Right ventricle myocardium inferior (tissue), 1 donor: ENCODE measurements at regions not wholly inside any gene's neighbourhood (a gene's known extent, or its start where the extent isn't known, plus 50 kb on each side); places are given as distances from the start of the nearest gene placed in this dataset.

Experiments used
- ATAC-seq: fragments of 200-7000 bp; cut with Tn5 transposase; one replicate; pipeline ENCODE4 v1.9.1; 2020; ENCODE audit warnings: mild to moderate bottlenecking, moderate library complexity
- DNase-seq: peaks from one replicate; pipeline ENCODE4 v3.0.0; 2021; ENCODE audit errors: missing footprints
- intact Hi-C: fragments of 100-400 bp; cut with DNase I; formaldehyde crosslinking; loops from one replicate; pipeline ENCODE4 v1.11.0; 2022
- donor health status: DM: no; HTN: yes; CAD: no; lungs with severe emphysema.

GRCh38 chr10:33419311-33419710 lies 84.8 kb upstream of the NRP1 start:
- DNase-seq (no peak), ATAC-seq (no peak)
- intact Hi-C loops: no loop called here

- intact Hi-C loops: no loop called here
- ATAC-seq (no peak), DNase-seq (no peak)
Observed at GRCh38 chr10:33418301-33418700, 83.8 kb upstream of the NRP1 start.

GRCh38 chr10:33416691-33417090 lies 82.2 kb upstream of the NRP1 start:
- ATAC-seq (no peak), DNase-seq (no peak)
- intact Hi-C loops: no loop called here

- no peak for ATAC-seq
Observed at GRCh38 chr10:33416209-33416608, 81.7 kb upstream of the NRP1 start.

DNA sequence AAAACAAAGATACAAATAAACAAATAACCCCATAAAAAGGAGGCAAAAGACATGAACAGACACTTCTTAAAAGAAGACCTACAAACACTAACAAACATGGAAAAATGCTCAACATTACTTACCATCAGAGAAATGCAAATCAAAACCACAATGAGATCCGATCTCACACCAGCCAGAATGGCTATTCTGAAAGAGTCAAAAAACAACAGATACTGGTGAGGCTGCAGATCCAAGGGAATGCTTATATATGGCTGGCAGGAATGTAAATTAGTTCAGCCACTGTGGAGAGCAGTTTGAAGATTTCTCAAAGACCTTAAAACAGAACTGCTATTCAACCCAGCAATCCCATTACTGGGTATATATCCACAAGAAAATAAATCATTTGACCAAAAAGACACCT lies 80.4 kb upstream of the NRP1 start:
- intact Hi-C loops: no loop called here
- no peak for DNase-seq
- no peak for ATAC-seq

More at GRCh38 chr10:33416209-33416608, 81.7 kb upstream of the NRP1 start:
- intact Hi-C loops: no loop called here
- DNase-seq: no peak

- ATAC-seq: peak; percentile 67
- peak; percentile 68 for DNase-seq
- intact Hi-C loops: no loop called here
Observed at GRCh38 chr10:33412653-33413361, 78.3 kb upstream of the NRP1 start.

DNA sequence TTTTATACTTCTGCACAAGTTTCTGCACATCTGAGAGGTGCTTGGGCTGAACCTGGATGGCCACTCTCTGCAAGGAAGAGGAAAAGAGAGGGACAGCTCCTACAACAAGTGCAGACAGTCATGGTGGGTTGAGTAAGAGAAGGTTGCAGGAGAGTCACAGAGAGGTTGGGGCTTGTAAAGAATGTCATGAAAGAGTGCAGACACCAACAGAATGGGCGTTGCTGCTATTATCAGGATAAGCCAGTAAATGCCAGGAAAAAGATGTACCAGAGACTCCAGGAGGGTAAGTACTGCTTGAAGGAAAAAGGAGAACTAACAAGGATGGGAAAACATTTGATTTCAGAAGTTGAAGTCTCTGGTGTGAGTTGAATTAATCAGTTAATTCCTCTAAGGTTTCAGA lies 77.8 kb upstream of the NRP1 start:
- intact Hi-C loops: no loop called here
- ATAC-seq (no peak), DNase-seq (no peak)

DNA sequence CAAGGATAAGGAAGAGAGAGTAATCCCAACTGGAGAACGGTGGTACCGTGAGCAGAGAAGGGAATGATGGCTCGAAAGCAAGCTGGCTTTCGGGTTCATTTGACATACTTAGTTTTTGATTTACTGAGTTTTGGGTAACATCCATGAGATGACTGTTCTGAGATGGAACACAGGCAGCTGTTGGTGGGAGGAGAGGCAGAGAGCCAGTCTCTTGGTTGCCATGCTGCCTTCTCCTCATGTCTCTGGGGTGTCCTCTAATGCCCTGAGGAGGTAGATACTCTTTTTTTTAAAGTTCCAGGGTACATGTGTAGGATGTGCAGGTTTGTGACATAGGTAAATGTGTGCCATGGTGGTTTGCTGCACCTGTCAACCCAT lies 76.4 kb upstream of the NRP1 start:
- ATAC-seq (no peak), DNase-seq (no peak)
- intact Hi-C loops: no loop called here

GRCh38 chr10:33410096-33410859 lies 75.8 kb upstream of the NRP1 start:
- intact Hi-C loops: no loop called here
- no peak for DNase-seq
- ATAC-seq: no peak

DNA sequence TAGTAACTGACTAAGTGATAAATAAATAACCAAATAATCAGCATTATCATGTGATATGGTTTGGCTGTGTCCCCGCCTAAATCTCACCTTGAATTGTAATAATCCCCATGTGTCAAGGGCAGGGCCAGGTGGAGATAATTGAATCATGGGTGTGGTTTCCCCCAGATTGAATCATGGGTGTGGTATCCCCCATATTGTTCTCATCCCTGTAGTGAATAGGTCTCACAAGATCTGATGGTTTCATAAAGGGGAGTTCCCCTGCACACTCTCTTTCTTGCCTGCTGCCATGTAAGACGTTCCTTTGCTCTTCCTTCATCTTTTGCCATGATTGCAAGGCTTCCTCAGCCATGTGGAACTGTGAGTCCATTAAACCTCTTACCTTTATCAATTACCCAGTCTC lies 72.1 kb upstream of the NRP1 start:
- intact Hi-C loops: no loop called here

DNA sequence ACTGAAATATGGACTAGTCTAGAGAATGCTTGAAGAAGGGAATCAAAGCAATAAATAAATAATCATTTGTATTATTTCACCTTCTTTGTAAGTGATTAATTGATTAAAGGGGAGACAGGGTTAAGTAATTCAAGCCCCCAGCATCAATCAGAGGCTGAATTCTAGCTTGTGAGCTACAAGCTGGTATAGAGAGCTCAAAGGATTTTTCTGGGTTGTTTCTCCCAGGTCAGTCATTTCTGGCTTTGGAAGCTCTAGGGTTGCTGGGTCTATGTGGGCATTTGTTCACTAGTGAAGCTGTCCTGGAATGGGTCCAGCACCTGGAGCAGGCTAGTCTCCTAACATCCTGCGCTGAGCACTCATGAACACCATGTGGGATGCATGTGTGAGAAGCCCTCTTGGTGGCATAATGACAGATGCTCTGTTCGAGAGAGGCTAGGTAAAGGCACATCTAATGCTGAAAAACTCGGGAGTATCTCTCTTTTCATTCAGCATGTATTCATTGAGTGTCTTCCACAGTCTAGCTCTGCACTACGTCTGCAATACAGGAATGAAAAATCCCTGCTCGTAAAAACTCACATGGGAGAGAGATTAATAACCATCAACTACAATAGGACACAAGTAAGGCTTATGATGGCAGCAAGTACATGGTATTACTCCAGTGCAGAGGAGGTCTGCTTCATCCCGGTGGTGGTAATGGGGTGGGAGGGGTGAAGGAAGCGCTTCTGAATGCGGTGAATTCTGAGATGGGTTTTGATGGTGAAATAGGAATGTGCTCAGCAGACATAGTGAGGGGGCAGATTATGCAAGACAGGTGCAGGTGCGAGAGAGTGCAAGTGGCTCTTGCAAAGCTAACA lies 68.0 kb upstream of the NRP1 start:
- intact Hi-C loops: no loop called here
- DNase-seq (no peak), ATAC-seq (no peak)

More for the DNA sequence above, 72.1 kb upstream of the NRP1 start:
- DNase-seq (no peak), ATAC-seq (no peak)

- intact Hi-C loops: no loop called here
Observed at GRCh38 chr10:33401300-33401699, 66.8 kb upstream of the NRP1 start.

DNA sequence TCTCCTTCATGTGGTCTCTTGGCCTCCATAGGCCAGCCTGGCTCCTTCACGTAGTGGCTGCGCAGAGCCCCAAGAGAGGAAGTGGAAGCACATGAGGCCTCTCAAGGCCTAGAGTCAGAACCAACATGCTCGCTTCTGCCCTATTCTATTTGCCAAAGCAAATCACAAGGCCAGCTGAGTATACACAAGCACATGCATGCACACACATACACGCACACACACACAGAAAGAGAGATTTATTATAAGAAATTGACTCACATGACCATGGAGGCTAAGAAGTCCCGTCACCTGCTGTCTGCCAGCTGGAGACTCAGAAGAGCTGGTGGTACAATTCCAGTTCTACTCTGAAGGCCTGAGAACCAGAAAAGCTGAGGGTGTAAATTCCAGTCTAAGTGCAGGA lies 64.3 kb upstream of the NRP1 start:
- no peak for DNase-seq
- ATAC-seq: no peak
- intact Hi-C loops: no loop called here

More at GRCh38 chr10:33401300-33401699, 66.8 kb upstream of the NRP1 start:
- ATAC-seq (no peak), DNase-seq (no peak)

GRCh38 chr10:33396938-33397337 lies 62.5 kb upstream of the NRP1 start:
- ATAC-seq (no peak), DNase-seq (no peak)
- intact Hi-C loops: no loop called here

- intact Hi-C loops: no loop called here
- ATAC-seq: no peak
- DNase-seq: no peak
Observed at GRCh38 chr10:33396279-33396678, 61.8 kb upstream of the NRP1 start.

- intact Hi-C loops: no loop called here
- DNase-seq (no peak), ATAC-seq (no peak)
Observed at GRCh38 chr10:33395201-33395600, 60.7 kb upstream of the NRP1 start.

DNA sequence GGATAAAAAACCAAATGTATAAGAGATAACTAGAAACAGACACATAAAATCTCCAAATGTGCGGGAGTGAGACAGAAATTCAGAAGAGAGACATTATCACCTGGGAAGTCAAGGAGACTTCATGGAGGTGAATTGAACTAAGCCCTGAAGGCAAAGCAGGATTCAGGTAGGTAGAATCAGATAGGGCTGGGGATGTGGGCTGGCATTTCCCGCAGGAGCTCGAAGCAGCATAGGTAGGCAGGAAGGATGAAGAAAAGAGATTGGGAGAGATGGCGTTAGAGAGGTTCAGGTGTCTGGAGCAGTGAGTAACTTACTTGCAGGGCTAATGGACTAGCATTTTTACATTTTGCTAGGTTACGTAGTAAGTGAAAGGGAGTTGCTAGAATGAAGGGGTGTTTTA lies 58.2 kb upstream of the NRP1 start:
- DNase-seq (no peak), ATAC-seq (no peak)
- intact Hi-C loops: no loop called here

- intact Hi-C loops: no loop called here
- no peak for DNase-seq
- no peak for ATAC-seq
Observed at GRCh38 chr10:33391611-33392465, 57.4 kb upstream of the NRP1 start.

DNA sequence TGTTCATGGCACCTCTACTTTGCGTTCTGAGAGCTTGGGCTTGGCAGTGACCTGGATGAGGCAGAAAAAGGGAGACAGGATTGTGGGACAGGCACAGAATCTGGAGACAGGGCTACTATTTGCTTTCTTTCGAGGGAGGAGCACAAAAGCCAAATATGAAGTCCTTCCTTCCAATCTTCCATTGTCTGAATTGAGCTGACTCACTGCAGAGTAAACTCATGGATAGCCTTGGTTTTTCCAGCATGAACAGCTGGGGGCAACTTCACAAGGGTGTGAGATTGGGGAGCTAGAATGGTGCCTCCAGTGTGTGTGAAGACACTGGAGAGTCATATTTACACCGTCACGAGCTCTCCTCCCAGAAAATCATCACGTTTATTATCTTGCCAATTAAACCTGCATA lies 55.6 kb upstream of the NRP1 start:
- no peak for DNase-seq
- no peak for ATAC-seq
- intact Hi-C loops: no loop called here
